Stimulated activated CD4-positive, alpha-beta T cell treated with anti-CD3 and anti-CD28 coated beads, Interleukin-4, amount 100 ng/mL, for 4 hours (primary cell): ENCODE measurements at regions not wholly inside any gene's neighbourhood (a gene's known extent, or its start where the extent isn't known, plus 50 kb on each side); places are given as distances from the start of the nearest gene placed in this dataset.

Source experiments
- DNase-seq, 2 experiments: peaks; one replicate each; pipeline ENCODE4 v3.0.0-alpha.2; 2020

DNA sequence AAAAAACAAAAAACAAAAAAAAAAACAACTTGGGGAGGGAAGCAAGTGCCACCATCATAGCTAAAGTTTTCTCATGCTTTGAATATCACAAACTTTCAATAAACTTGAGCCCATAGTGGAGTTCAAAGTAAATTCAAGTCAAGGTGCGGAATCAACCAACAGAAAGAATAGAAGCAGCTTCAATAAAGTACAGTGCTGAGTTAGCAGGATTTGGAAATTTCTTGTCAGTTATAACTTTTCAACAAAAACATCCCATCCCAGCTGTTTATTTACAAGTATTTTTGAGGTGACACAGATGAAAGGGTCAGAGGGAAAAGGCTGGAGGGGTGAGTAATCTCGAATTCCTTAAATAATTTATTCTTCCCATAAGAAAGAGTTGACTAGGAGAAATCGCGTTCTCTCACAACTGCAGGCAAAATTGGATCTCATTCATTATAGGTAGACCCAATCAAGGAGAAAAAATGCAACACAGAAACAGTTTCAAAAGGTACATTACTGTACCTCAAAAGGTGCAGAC, 477.4 kb upstream of the RASGRP1 start:
- no peak for DNase-seq

DNA sequence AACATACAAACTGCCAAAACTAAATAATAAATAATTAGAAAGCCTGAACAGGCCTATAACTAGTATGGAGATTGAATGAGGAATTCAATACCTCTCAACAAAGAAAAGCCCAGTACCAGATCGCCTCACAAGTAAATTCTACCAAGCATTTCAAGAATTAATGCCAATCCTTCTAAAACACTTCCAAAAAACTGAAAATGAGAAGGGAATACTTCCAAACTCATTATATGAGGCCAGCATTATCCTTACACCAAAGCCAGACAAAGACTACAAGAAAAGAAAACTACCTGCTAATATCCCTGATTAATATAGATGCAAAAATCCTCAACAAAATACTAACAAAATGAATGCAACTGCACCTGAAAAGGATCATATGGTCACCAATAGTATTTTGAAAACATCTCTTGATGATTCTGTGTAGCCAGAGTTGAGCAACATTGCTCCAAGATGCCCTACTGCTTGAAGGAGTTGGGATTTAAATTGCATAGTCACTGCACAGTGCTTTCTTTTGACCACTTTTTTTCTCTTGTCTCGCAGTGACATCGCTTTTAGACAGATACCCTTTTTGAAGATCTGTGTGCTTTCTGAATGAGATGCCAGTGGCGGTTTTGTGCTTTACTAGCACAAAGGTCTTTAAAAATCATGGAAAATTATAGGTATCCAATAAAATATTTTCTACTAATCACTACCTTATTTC, 487.2 kb upstream of the RASGRP1 start:
- DNase-seq, result no peak

DNA sequence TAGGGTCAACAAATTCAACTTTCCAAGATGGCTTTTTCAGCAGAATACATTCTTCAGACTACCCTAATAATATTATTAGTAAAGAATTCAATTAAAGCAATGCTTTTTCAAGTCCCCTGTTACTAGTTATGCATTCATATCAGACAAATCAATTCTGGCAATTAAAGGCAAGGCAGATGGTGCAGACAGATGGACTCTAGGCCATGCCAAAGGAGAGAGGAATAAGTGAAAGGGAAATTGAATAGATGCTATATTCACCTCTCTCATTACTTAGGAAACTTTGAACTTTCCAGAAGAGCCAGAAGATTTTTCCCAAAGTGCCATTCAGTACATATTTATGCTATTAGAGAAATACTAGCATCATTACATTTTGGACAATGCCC, 487.7 kb upstream of the RASGRP1 start:
- no peak for DNase-seq

DNA sequence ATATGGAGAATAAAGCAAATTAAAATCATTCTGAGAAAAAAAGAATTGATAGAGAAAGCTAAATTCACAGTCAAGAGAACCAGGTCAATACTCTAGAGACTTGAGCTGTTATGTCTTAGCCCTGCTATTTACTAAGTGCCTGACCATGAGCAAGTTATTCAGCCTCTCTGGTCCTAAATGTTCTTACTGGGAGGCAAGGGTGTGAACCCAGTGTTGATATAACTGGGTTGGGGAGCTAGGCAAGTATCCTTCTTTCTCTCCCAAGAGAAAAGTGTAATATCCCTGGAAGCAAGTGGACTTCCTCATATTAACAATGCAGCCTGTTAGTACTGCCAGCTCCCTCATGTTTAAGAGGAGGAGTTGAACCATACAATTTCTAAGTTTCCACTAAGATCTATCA, 488.9 kb upstream of the RASGRP1 start:
- no peak for DNase-seq

DNA sequence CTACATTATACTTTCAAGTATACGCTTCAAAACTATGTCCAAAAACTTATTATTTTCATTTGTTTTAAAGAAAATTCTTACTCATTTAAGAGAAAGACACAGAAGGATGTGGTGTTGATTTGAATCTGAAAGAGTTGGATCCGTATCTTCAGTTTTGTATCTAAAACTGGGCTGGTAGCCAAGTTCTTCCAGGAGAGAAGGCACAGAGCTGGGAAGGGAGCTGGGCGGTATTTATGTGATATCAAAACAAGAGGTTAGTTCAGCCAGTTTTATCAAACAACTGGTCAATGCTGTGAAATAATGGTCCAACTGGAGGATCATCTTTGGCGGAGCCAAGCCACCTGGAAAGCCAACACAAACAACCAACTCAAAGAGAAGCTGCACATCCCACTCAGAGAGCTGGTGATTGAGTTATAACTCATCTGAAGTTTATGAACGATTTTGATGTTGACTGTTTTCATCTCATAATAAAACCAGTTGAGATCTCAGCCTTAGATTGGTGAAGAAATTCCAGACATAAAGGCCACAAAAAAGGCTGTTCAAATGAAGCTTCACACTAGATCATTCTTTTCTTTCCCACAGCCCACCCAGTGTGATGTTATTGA, 489.6 kb upstream of the RASGRP1 start:
- no peak for DNase-seq

DNA sequence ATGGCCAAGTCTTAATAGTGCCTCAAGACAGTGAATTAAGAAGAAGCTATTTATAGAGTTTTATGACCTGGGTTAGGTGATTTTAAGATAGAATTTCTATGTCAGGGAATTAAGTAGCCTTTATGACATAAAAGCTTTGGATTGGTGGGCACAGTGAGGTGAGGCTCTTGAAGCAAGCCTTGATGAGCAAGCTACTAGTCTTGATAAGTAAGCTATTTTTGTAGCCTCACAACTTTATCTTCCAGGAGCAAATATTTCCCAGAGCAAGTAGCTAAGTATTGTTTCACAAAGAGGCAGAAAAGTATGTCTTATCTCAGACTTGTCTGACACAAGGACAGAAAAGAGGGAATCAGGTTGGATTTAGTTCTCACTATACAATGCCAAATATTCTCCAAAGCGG, 491.7 kb upstream of the RASGRP1 start:
- DNase-seq, result no peak

DNA sequence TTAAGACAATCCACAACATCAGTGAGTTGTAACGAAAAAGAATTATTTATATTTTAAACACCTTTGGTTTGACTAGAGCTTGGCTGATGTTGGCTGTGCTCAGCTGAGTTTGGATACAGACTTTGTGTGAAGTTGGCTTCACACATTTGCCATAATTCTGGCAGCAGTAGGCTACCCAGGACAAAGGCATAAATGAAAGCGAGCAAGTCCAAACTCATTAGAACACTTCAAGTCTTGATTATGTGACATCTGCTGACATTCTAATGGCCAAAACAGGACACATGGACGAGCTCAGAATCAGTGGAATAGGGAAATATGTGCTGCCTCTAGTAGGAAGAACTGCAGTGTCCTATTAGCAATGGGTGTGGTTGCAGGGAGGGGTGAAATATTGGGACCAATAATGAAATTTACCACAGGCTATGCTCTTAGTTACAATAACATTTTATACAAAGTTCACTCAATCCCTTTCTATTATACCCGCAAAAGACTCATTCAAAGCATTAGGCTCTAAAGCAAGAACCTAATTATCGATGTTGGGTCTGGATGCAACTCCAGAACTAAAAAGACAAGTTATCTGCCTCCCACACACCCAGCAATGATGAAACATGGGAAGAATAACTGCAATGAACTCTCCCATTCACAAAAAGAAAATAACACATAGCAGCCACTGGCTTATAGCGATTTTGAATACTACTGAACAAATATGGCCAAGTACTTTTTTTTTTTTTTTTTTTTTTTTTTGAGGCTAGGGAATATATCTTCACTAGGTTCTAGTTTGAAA, 493.9 kb upstream of the RASGRP1 start:
- no peak for DNase-seq

DNA sequence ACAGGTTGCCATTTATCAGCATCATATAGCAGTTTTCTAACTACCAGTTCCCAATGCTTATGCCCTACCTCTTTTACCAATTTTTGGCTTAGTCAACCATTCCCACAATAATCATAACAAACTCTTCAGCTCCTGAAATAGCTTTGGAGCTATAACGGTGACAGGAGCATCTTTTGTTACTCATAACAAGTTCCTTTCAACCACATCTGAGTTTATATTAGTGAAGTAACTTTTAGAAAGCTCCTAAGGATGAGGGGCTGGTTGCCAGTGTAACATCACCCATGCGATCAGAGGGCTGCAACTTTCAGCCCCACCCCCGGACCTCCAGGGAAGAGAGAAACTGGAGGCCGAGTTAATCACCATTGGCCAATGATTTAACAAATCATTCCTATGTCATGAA, 495.3 kb upstream of the RASGRP1 start:
- DNase-seq, result no peak

DNA sequence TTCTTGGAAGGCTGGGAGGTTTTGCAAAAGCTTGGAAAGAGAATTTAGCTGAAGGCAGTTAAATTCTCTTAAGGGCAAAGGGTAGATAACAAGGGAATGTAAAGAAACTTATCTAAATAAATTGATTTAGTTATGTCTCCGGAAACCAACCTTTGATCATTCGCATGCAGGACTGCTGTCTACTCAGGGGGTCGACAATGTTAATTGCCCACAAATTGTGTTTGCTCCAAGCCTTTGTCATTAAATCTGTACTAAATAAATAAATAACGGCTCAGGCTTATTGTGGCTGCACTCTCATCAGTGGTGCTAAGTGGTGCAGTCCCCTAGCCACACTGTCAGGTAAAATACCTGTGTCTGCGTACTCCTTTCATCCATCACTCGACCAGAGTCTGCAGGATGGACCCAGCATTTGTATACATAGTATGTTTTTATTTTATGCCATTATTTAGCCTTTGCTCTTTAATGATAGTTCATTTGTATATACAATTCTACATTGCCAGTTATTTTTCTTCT, 497.4 kb upstream of the RASGRP1 start:
- DNase-seq, result no peak

DNA sequence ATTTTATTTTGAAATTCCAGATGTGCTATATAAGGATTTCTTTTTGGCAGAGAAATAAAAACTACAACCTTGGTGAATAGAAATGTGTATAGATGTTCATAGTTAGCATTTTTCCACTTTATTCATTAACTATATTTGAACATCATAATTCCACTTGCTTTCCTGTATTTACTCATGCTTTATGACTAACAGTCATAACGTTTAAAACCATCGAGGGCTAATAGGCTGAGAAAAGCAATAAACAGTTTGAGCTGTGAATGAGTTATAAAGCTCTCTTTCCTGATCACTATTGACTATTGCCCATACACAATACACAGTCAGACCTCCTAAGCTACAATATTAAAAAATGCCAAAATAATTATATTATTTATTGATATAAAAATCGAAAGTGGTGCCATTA, 502.1 kb upstream of the RASGRP1 start:
- no peak for DNase-seq

DNA sequence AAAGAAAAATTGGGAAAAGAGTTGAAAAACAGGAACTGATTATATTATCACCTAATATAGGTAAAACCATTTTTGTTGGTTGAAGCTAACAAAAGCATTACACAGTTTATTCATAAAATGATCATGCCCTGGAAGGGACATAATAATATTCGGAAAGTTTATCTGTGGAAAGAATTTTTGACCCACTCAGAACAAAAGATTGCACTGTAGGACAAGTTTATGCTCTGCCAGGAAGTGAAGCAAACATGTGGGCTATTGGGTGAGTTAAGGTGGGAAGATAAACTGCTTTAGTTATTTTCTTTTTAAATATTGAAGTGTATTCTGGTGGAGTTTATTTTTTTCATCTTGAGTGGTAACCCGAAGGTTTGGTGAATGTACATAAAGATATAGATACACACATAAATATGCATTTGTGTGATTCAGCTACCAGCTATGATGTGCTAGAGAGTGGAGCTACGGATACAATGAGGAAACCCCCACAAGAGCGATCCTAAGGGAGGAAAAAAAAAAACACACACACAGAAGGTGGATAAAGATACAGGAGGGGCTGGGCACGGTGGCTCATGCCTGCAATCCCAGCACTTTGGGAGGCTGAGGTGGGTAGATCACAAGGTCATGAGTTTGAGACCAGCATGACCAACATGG, 506.4 kb upstream of the THBS1 start:
- no peak for DNase-seq

DNA sequence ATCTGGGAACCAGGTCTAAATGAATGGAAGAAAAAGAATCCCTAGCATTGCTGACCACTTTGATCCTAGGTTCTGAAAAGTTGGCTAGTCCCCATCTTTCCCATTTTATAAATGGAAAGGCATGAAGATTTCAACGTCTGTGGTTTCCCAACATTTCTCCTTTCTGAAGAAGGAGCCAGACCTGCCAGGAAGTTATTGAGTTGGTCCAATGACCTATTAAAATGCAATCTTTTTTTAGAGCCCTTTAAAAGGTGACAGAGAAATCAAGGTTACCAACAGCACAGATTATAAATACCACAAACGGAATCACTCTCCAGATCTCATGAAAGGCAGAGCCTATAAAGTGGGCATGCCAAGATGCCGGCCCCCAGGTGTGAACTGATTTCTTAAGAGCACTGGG, 505.6 kb upstream of the THBS1 start:
- no peak for DNase-seq

DNA sequence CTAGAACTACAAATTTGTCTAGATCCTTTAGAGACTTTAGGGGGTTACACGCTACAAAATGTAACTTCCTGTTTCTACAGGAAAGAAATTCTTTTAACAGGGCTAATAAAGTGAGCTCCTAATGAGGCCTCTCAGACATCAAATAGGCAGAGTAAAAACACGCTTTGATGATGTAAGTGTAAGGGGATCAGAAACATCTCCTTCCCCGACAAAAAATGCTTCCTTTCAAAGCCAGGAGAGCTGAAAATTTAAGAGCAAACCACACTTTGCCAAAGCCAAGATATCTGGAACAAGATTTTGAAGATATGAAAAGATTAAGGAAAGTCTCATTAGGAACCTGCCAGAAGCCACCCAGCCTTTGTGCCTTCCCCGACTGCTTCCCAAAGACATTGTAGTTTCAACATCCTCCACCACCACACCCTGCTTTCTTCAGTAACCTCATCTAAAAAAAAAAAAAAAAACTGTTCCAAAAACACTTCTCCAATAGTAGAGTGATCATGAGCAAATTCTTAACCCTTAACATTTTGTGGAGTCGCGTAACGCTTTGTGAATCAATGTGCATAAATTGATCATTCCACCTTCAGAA, 505.0 kb upstream of the THBS1 start:
- no peak for DNase-seq

DNA sequence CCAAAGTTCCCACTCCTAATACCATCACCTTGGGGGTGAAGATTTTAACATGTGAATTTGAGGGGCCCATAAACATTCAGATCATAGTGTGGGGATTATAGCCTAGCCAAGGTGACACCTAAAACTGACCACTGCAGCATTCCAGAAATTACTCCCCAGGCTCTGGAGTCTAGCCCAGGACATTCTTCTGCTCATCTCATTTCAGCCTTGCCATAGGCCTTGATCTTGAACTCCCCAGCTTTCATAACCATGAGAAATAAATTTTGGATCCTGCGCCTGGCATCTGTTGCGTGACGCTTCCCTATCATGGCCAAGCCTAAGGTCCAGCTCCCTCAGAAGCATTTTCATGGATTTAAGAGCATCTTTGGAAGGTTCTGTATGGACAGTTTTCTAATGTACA, 502.9 kb upstream of the THBS1 start:
- DNase-seq, result no peak

DNA sequence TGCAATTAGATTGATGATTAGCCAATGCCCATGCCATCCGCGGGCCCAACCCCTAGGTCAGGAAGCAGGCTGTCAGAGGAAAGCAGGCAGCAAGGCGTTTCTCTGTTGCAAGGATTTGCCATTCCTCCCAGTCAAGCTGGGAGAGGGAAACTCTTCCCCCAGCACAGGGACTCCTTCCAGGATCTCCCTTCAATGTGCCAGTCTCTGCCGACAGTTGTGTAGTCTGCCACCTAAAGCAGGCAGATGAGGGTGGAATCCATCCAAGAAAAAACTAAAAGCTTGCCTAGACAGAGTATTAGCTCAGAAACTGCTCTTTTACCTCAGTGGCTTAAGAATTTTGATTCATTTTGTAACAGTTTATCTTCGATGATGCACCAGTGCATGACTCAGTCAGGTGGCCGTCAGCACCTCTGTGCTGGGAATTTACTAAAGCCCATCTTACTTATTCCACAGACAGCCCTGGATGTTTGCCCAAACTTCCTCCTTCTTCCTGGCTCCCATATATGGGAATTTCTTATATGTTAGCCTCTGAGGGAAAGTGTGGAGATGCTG, 501.5 kb upstream of the THBS1 start:
- no peak for DNase-seq

DNA sequence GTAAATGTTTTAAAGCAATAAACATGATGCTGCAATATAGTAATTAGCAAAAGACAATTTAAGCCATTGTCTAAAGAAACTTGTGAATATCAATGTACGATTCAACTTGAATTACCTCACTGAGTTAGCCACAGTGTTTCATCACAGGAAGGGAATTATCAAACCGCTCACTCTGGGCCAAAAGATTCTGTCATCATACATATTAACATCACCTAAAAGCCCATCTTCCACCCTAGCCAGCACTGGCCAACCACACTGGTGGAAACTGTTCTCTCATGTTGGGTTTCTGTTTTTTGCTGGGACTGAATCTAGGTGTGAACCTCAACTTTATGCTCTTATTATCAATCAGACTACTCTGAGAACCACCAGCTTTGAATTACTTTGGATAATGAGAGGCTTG, 497.7 kb upstream of the THBS1 start:
- no peak for DNase-seq

DNA sequence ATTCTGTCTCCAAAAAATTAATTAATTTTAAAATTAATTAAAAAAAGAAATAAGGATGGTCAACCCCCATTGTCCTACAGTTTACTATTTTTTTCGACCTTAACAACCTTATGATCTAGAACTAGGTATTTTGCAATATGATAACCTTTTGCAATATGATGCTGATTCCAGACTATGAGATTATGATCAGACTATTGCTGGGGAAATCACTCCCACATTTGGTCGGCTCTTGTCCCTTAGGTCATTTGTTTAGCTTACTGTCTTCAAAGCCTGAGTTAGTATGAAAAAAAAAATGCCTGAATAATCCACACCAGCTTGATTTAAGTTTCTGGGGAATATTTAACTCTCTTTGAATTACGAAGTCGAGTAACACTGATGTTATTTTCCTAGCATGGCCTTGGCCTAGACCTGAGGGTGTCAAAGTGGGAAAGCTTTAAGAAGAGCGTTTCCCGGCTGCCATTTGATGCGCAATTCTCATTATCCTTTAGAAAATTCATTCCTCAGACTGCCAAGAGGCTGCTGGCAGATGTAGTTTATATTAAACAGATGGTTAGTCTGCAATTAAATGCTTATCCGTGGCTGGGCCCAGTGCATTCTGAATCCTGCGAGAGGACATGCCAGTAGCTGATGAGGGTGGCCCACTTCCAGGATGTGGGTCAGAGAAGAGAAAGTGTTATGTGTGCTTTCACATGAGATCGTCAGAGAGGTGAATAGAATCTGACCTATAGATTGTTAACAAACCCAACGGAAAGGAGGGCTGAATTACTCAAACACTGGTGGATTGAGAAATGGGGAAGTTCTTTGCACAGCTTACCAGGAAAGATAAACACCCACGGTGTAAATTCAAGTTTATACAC, 496.0 kb upstream of the THBS1 start:
- DNase-seq, result no peak

DNA sequence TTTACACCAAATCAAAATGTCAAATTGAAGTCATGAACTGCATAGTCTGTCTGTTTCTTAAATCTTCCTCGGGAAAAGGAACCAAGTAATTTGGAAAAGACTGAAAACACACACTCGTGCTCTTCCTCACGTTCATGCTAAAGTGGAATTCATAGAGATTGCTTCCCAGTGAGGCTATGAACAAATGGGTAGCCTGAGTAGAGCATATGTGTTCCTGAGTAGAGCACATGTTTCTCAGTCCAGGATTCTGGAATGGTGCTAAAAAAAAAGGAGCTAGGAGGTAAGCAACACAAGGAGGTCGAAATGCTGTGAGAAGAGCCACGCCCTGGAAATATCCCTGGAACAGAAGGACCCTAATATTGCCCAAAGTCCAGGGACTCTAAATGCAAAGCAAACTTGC, 494.2 kb upstream of the THBS1 start:
- no peak for DNase-seq

DNA sequence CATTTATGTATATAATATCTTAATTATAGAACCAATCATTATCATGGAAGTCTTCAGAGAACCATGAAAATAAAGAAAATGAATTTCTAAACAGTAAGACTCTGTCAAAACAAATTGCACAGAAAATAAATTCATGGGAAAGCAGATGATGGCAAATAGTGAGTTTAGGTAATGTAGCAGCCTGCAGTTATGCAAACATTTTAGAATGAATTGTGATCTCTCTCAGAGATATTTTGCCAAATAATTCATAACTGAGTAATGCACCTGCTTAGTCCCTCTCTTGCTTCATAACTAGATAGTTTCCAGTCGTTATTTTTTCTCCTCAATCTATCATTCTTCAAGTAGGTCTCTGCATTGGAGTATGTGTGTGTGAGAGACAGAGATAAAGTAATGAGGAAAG, 492.7 kb upstream of the THBS1 start:
- no peak for DNase-seq

DNA sequence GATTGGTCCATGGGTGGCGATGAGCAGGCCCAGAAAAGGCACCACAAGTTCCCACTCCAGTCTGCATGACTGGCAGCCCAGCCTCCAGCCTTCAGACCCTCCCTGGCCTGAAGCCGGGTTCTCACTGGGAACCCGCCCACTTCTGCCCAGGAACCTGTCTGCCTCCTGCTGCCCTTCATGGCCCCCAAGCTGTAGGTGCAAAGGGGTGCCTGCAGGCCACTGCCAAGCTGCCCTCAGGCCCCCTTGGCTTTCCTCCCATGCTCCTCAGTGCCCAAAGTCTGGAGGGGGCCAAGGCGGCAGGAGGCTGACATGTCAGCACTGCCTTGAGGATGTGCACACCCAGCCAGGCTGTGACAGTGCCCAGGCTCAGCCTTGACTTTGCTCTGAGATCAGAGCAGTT, 488.5 kb upstream of the THBS1 start:
- DNase-seq, result no peak

DNA sequence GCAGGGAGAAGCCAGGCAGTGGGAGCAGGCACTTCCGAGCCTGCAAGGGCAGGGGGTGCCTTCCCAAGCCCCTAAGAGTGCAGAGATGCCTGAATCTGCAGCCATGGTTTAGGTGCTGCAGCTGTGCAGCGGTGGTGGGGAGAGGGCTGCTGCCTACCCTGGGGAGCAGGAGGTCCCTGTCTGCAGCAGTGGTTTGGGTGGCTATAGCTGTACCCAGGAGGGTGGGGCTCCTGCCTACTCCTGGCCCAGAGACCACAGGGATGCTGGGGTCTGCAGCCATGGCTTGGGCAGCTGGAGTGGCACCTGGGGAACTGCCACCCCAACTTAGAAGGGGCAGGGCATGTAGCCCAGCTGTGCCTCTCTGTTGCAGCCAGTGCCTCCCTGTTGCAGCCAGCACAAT, 488.1 kb upstream of the THBS1 start:
- no peak for DNase-seq

DNA sequence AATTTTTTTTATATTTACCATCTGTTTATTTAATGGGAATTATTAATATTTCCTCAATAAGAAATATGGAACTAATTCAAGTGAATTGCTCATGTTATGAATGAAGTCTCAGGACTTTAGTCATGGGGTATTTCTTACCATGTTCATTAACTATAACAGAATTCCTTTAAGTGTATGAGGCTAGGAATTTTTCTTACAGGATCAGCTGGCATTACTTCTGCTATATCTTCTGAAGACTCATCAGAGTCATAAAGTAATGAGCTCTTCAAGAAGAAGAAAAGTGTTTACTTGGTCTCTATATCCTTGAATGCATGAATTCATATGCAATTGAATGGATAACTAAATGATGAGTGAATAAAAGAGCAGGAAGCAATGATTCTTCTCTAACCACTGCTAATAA, 486.8 kb upstream of the THBS1 start:
- DNase-seq, result no peak
